Activated CD8-positive, alpha-beta T cell treated with anti-CD3 and anti-CD28 coated beads for 36 hours (primary cell): ENCODE measurements at regions not wholly inside any gene's neighbourhood (a gene's known extent, or its start where the extent isn't known, plus 50 kb on each side); places are given as distances from the start of the nearest gene placed in this dataset.
A peak's percentile ranks its signal among the peaks of the same experiment; 100 is the strongest.

Experiments
- ATAC-seq: fragments of 200-7000 bp; cut with Tn5 transposase; one replicate; pipeline ENCODE4 v1.10.0; 2021; ENCODE audit warnings: mild to moderate bottlenecking, moderate library complexity
- CTCF ChIA-PET: fragments of 350-600 bp; sonication (Branson Sonifier 250); formaldehyde crosslinking; loops from one replicate; lab custom pipeline; 2021; ENCODE audit warnings: antibody characterized with exemption; lab: Charles Lee
- POLR2A ChIA-PET: fragments of 350-600 bp; sonication (Branson Sonifier 250); formaldehyde crosslinking; loops from one replicate; lab custom pipeline; 2021; ENCODE audit warnings: antibody characterized with exemption; lab: Charles Lee
- DNase-seq: peaks from one replicate; pipeline ENCODE4 v3.0.0-alpha.2; 2020
- H3K27ac Mint-ChIP-seq: one replicate; pipeline ENCODE4 v1.8.0; 2021; ENCODE audit warnings: mild to moderate bottlenecking, mixed read lengths
- H3K27me3 Mint-ChIP-seq: one replicate; pipeline ENCODE4 v1.8.0; 2021; ENCODE audit warnings: mixed read lengths
- H3K36me3 Mint-ChIP-seq: one replicate; pipeline ENCODE4 v1.8.0; 2021; ENCODE audit warnings: low read depth, mixed read lengths
- H3K4me1 Mint-ChIP-seq: one replicate; pipeline ENCODE4 v1.8.0; 2021; ENCODE audit warnings: low read depth, mixed read lengths
- H3K4me3 Mint-ChIP-seq: one replicate; pipeline ENCODE4 v1.8.0; 2021; ENCODE audit warnings: mild to moderate bottlenecking, moderate library complexity, mixed read lengths
- H3K9me3 Mint-ChIP-seq: one replicate; pipeline ENCODE4 v1.8.0; 2021; ENCODE audit warnings: mixed read lengths
- intact Hi-C: fragments of 100-400 bp; cut with micrococcal nuclease; formaldehyde crosslinking; loops from one replicate; pipeline ENCODE4 v1.10.0; 2022
- TF ChIP-seq, protein P1 (sequence below): fragments of 200-600 bp; IDR thresholded peaks from one replicate; pipeline ENCODE4 v1.8.0; 2022; ENCODE audit warnings: antibody characterized with exemption, mild to moderate bottlenecking

DNA sequence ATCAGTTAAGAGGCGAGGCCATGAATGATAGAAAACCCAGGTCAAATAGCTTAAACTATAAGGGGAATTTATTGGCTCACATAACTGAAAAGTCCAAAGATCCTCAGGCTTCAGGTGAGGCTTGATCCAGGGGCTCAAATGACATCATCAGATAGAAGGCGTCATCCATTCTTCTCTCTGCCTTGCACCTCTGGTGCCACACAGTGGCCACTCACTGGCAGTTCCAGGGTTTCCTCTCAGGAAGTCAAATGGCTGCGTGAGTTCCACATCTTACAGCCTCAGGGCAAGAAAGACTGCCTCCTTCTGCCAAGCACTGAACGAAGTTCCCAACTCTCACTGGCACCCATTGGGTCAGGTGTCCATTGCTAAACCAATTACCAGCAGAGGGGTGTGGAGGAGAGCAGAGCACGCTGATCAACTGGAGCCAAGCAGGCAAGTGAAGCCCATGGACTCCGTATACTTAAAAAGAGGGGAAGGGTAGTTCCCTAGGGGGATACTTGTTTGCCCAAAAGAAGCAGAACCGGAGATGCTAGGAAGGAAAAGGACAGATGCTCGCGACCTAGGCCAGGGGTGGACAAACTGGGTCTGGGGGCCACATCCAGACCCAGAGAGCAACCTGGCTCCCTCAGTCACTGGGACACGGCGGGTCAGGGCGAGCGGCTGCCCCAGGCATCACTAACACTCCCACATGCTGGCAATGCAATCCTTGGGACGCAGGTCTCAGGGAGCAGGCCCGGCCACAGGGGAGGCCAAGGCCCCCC is 69.3 kb downstream of the SERPINA3 start:
- Mint-ChIP-seq H3K4me1 (no peaks in the 10 kb centered on the region), H3K27me3 (peaks cover 6% of the 10 kb centered on the region), H3K27ac (no peak overlapping the region), H3K36me3 (no peaks in the 10 kb centered on the region), H3K9me3 (no peaks in the 10 kb centered on the region), H3K4me3 (no peak overlapping the region)
- TF ChIP-seq, protein P1, sequence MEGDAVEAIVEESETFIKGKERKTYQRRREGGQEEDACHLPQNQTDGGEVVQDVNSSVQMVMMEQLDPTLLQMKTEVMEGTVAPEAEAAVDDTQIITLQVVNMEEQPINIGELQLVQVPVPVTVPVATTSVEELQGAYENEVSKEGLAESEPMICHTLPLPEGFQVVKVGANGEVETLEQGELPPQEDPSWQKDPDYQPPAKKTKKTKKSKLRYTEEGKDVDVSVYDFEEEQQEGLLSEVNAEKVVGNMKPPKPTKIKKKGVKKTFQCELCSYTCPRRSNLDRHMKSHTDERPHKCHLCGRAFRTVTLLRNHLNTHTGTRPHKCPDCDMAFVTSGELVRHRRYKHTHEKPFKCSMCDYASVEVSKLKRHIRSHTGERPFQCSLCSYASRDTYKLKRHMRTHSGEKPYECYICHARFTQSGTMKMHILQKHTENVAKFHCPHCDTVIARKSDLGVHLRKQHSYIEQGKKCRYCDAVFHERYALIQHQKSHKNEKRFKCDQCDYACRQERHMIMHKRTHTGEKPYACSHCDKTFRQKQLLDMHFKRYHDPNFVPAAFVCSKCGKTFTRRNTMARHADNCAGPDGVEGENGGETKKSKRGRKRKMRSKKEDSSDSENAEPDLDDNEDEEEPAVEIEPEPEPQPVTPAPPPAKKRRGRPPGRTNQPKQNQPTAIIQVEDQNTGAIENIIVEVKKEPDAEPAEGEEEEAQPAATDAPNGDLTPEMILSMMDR, result peak; percentile 19
- CTCF ChIA-PET, result no interaction called here
- POLR2A ChIA-PET, result no interaction called here
- DNase-seq (peak; percentile 18), ATAC-seq (peak; percentile 58)
- intact Hi-C loops, result no loop called here

DNA sequence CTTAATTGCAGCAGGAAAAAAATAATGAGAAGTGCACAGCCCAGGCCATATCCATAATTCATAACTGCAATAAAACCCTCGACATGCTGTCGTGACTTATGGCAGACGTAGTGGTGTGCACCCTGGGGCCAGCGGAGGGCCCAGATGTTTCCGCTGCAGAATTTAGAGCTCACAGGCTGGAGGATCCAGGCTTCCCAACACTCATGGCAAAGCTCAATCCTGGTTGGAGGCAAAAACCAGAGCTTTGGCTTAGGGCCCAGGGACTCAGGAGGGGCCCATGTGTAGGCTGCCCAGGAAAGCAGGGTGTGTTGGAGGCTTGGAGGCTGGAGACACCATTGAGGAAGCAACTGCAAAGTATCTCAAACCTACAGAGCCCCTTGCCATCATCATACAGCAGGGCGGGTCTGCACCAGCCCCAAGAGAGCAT is 68.7 kb downstream of the SERPINA3 start:
- ATAC-seq (no peak), DNase-seq (no peak)
- TF ChIP-seq, protein P1, result no peak
- Mint-ChIP-seq H3K4me1 (no peaks in the 10 kb centered on the region), H3K27me3 (peaks cover 9% of the 10 kb centered on the region), H3K9me3 (no peaks in the 10 kb centered on the region), H3K36me3 (no peaks in the 10 kb centered on the region), H3K4me3 (no peak overlapping the region), H3K27ac (no peak overlapping the region)
- ChIA-PET CTCF (interaction anchor here (2.3 kb wide), 1 partner anchor 9 kb away, joined by 9 read pairs; no protein-coding TSS in a partner anchor), POLR2A (no interaction called here)
- intact Hi-C loops, result no loop called here

DNA sequence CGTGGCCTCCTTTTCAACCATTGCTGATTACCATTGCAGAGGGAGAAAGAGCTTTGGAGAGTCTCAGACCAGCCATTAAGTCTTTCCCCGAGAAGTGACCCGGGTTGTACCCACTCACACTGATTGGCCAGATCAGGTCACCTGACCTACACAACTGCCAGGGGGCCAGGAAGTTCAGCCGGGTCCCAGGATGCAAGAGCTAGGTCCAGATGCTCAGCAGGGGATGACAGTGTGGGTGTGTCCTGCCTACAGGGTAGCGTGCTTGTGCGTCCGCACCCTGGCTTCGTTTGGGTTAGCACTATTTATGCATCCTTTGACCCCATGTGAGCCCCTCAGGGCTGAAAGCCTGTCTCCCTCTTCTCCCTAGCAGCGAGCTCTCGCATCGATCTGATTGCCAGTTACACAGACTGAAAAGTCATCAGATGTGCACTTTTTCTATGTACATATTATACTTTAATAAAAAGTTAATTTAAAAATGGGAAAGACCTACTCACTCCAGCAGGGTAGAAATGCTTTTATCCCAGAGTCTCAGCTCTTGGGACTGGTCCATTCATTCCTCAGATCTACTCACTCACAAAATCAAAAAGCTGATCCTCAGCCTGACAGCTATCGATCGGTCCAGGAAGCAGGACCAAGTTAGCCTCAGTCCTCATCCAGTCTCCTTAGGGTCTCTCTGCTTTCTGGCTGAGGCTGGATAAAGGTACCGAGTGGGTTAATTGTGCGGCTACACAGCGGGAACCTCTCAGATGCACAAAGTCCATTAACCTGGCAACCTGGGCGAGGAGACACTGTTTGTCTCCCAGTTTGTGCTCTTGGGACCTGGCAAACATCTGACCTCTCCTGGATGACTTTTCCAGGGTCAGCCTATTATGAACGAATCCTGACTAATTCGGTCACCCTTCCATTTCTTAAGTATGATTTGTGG is 68.0 kb downstream of the SERPINA3 start:
- no peak for ATAC-seq

DNA sequence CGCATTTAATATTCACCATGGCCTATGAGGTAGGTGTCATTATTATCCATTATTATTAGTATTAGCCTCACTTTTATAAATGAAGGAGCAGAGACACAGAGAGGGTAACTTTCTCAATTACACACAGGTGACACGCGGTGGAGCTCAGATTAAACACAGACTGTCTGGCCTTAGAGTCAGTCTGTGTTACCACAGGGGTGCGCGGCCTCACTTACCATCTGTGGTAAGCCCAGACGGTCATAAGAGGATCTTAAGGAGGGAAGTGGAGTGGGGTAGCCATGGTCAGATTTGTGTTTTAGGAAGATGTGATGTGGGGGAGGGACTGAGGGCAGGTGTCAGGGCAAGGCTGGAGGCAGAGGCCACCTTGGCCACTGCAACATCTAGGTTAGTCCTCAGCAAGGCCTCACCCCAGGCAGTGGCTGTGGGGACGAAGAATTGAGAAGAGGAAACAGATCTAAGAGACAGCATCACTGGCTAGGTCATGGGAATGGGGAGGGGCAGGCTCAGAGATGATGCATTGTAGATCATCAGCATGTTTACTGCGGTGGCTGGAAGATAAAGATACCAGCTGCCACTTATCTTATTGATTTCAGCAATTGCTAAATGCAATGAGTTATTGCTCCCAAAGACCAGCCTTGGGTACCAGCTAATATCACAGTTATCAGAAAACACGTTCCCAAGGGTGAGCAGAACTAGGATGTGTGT is 67.1 kb downstream of the SERPINA3 start:
- ChIA-PET POLR2A (no interaction called here), CTCF (interaction anchor here (2.3 kb wide), 1 partner anchor 10 kb away, joined by 9 read pairs; no protein-coding TSS in a partner anchor)
- peaks cover 12% of the 10 kb centered on the region for H3K27me3 Mint-ChIP-seq
- H3K36me3 Mint-ChIP-seq, result no peaks in the 10 kb centered on the region
- H3K4me1 Mint-ChIP-seq, result no peaks in the 10 kb centered on the region
- no peak for ATAC-seq
- no peaks in the 10 kb centered on the region for H3K9me3 Mint-ChIP-seq
- TF ChIP-seq, protein P1, result no peak
- intact Hi-C loops, result no loop called here
- no peak for DNase-seq
- no peak overlapping the region for H3K4me3 Mint-ChIP-seq
- no peak overlapping the region for H3K27ac Mint-ChIP-seq

More for the DNA sequence above, 68.0 kb downstream of the SERPINA3 start:
- intact Hi-C loops, result no loop called here
- H3K27me3 Mint-ChIP-seq, result peaks cover 12% of the 10 kb centered on the region
- CTCF ChIA-PET, result interaction anchor here (2.3 kb wide), 1 partner anchor 9 kb away, joined by 9 read pairs; no protein-coding TSS in a partner anchor
- no peaks in the 10 kb centered on the region for H3K4me1 Mint-ChIP-seq
- H3K36me3 Mint-ChIP-seq, result no peaks in the 10 kb centered on the region
- H3K9me3 Mint-ChIP-seq, result no peaks in the 10 kb centered on the region
- no peak overlapping the region for H3K27ac Mint-ChIP-seq
- H3K4me3 Mint-ChIP-seq, result no peak overlapping the region
- POLR2A ChIA-PET, result no interaction called here
- DNase-seq, result no peak
- TF ChIP-seq, protein P1, result no peak
